K562 (cell line): ENCODE measurements at regions not wholly inside any gene's neighbourhood (a gene's known extent, or its start where the extent isn't known, plus 50 kb on each side); places are given as distances from the start of the nearest gene placed in this dataset.

Experiments used
- CXXC5 ChIP-seq: fragments of 250-450 bp; sonication (Bioruptor Pico); IDR thresholded peaks from 2 replicates; pipeline ENCODE4 v1.8.0; 2022; ENCODE audit warnings: inconsistent platforms, mild to moderate bottlenecking, moderate library complexity
- ETV1 ChIP-seq: fragments of 450-650 bp; conservative IDR thresholded peaks from 2 replicates; pipeline ENCODE4 v1.6.1; 2016; ENCODE audit warnings: missing genetic modification characterization, control low read depth, low read depth, missing compliant biosample characterization
- GATAD2B ChIP-seq: fragments of 450-650 bp; IDR thresholded peaks from 2 replicates; pipeline ENCODE4 v1.6.1; 2017; ENCODE audit warnings: mild to moderate bottlenecking, borderline replicate concordance
- ILK ChIP-seq: fragments of 450-650 bp; IDR thresholded peaks from 2 replicates; pipeline ENCODE4 v1.6.1; 2016; ENCODE audit warnings: missing genetic modification characterization, low read depth, mild to moderate bottlenecking, missing compliant biosample characterization, moderate library complexity, borderline replicate concordance
- IRF2 ChIP-seq: sonication (generic); formaldehyde crosslinking; IDR thresholded peaks from 2 replicates; pipeline ENCODE4 v1.8.1; 2022; ENCODE audit warnings: mild to moderate bottlenecking, missing genetic modification reagents
- POLR2B ChIP-seq: fragments of 450-650 bp; IDR thresholded peaks from 2 replicates; pipeline ENCODE4 v1.6.1; 2018; ENCODE audit warnings: low read depth; ENCODE audit not compliant: partially characterized antibody
- PRPF4 ChIP-seq: fragments of 200-400 bp; formaldehyde crosslinking; IDR thresholded peaks from one replicate; pipeline ENCODE4 v1.6.1; 2017; ENCODE audit warnings: low read length, low read depth, mild to moderate bottlenecking; ENCODE audit not compliant: insufficient read depth, poor library complexity, severe bottlenecking
- RBM15 ChIP-seq: fragments of 200-400 bp; formaldehyde crosslinking; IDR thresholded peaks from 2 replicates; pipeline ENCODE4 v1.6.1; 2018; ENCODE audit warnings: mild to moderate bottlenecking, low read length, moderate library complexity; ENCODE audit not compliant: insufficient read depth
- SRSF3 ChIP-seq: fragments of 200-400 bp; formaldehyde crosslinking; IDR thresholded peaks from 2 replicates; pipeline ENCODE4 v1.6.1; 2016; ENCODE audit warnings: mild to moderate bottlenecking, low read length, moderate library complexity; ENCODE audit not compliant: insufficient read depth
- TAF1 ChIP-seq: IDR thresholded peaks from 2 replicates; pipeline ENCODE4 v1.6.1; 2011; ENCODE audit warnings: mild to moderate bottlenecking, low read length, moderate library complexity; ENCODE audit not compliant: insufficient read depth, control insufficient read depth, severe bottlenecking; ENCODE audit errors: extremely low read depth
- ZNF311 ChIP-seq: fragments of 250-450 bp; sonication (Bioruptor Pico); IDR thresholded peaks from 2 replicates; pipeline ENCODE4 v1.4.0; 2020; ENCODE audit warnings: mild to moderate bottlenecking, moderate library complexity
- ZNF324 ChIP-seq: fragments of 250-450 bp; sonication (Bioruptor Pico); IDR thresholded peaks from 2 replicates; pipeline ENCODE4 v1.4.0; 2020; ENCODE audit warnings: mild to moderate bottlenecking
- ZNF407 ChIP-seq: fragments of 450-650 bp; IDR thresholded peaks from 2 replicates; pipeline ENCODE4 v1.6.1; 2016; ENCODE audit warnings: low read depth
- TF ChIP-seq, protein P1 (sequence below): fragments of 250-450 bp; sonication (Bioruptor Pico); IDR thresholded peaks from 2 replicates; pipeline ENCODE4 v1.9.0; 2021; ENCODE audit warnings: mild to moderate bottlenecking, inconsistent platforms
- TF ChIP-seq, protein P2 (sequence below): IDR thresholded peaks from 2 replicates; pipeline ENCODE4 v1.6.1; 2011; ENCODE audit warnings: borderline replicate concordance, low read depth, mild to moderate bottlenecking, moderate library complexity, low read length; ENCODE audit not compliant: insufficient read depth, poor library complexity, severe bottlenecking

- TF ChIP-seq RBM15 (no peak), ETV1 (no peak), TAF1 (no peak), ILK (tag) (no peak), CXXC5 (0 out of 2 replicates have a peak, but pooled peaks have one; percentile 20), POLR2B (no peak), ZNF324 (CRISPR knock-in tag) (no peak), PRPF4 (no peak), ZNF311 (CRISPR knock-in tag) (no peak), SRSF3 (no peak), ZNF407 (no peak), GATAD2B (no peak), IRF2 (CRISPR knock-in tag) (no peak)
- TF ChIP-seq, protein P1, sequence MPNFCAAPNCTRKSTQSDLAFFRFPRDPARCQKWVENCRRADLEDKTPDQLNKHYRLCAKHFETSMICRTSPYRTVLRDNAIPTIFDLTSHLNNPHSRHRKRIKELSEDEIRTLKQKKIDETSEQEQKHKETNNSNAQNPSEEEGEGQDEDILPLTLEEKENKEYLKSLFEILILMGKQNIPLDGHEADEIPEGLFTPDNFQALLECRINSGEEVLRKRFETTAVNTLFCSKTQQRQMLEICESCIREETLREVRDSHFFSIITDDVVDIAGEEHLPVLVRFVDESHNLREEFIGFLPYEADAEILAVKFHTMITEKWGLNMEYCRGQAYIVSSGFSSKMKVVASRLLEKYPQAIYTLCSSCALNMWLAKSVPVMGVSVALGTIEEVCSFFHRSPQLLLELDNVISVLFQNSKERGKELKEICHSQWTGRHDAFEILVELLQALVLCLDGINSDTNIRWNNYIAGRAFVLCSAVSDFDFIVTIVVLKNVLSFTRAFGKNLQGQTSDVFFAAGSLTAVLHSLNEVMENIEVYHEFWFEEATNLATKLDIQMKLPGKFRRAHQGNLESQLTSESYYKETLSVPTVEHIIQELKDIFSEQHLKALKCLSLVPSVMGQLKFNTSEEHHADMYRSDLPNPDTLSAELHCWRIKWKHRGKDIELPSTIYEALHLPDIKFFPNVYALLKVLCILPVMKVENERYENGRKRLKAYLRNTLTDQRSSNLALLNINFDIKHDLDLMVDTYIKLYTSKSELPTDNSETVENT (CRISPR knock-in tag), result no peak
- TF ChIP-seq, protein P2, sequence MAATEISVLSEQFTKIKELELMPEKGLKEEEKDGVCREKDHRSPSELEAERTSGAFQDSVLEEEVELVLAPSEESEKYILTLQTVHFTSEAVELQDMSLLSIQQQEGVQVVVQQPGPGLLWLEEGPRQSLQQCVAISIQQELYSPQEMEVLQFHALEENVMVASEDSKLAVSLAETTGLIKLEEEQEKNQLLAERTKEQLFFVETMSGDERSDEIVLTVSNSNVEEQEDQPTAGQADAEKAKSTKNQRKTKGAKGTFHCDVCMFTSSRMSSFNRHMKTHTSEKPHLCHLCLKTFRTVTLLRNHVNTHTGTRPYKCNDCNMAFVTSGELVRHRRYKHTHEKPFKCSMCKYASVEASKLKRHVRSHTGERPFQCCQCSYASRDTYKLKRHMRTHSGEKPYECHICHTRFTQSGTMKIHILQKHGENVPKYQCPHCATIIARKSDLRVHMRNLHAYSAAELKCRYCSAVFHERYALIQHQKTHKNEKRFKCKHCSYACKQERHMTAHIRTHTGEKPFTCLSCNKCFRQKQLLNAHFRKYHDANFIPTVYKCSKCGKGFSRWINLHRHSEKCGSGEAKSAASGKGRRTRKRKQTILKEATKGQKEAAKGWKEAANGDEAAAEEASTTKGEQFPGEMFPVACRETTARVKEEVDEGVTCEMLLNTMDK, result peak; percentile 27
Measured at GRCh38 chr15:79595995-79596622, 164.0 kb downstream of the MINAR1 start (continued).
